Activated CD4-positive, alpha-beta T cell treated with anti-CD3 and anti-CD28 coated beads, Interleukin-2, Interleukin-4, amounts not matched to agents 100 ng/mL and 50 ng/mL, durations not matched to agents 16 hours and 8 hours (primary cell): ENCODE measurements at regions not wholly inside any gene's neighbourhood (a gene's known extent, or its start where the extent isn't known, plus 50 kb on each side); places are given as distances from the start of the nearest gene placed in this dataset.
"Not testable (repeated sequence)": the region's sequence is repeated elsewhere in the genome, so short reads cannot be mapped to it uniquely, and the experiment has no call there.

Experiments used
- DNase-seq: peaks from one replicate; pipeline ENCODE4 v3.0.0-alpha.2; 2020; ENCODE audit warnings: low spot score

DNA sequence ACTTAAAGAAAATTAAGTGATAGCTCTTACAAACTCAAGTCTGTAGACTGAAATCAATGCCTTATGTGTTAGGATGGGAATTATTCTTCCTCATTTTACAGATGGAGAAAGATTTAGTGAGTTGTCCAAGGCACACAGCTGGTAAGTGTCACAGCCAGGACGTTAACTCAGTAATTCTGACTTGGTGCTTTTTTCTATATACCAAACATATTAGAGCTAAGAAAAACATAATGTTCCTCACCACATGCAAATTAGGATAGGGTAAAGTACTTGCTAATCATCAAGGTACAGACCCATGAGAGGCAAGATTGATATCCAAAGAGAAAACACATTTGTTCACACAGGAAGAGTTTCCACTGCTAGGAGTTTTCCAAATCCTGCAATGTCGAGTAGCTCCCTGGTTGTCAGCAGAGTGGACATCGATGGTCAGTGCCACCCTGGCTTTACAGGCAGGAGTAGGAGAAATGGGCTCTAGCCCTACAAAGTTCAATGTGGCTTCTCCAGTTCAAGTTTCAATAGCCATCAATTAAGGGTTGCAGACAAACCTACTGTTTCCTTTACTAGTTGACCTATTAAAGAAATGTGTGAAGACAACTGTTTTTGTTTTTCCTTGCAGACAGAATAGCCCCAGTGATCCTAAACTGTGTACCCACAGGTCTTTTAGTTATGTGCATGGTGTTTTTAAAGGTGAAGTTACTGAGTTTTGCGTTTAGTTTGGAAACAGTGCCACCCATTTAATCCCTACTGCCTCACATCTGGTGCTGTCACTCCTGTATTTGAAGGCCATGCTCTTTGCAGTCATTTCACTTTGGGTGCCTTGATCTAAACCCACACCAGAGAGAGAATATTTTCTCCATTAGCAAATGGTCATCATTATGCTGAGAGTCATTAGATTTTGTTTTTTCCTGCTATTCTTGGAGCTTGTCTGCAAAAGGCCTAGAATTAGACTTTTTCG is 460.8 kb upstream of the SMARCA2 start:
- DNase-seq = no peak

DNA sequence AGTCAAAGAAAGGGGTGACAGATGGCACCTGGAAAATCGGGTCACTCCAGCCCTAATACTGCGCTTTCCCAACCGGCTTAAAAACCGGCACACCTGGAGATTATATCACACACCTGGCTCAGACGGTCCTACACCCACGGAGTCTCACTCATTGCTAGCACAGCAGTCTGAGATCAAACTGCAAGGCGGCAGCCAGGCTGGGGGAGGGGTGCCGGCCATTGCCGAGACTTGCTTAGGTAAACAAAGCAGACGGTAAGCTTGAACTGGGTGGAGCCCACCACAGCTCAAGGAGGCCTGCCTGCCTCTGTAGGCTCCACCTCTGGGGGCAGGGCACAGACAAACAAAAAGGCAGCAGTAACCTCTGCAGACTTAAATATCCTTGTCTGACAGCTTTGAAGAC is 456.5 kb upstream of the SMARCA2 start:
- not testable (repeated sequence) for DNase-seq

DNA sequence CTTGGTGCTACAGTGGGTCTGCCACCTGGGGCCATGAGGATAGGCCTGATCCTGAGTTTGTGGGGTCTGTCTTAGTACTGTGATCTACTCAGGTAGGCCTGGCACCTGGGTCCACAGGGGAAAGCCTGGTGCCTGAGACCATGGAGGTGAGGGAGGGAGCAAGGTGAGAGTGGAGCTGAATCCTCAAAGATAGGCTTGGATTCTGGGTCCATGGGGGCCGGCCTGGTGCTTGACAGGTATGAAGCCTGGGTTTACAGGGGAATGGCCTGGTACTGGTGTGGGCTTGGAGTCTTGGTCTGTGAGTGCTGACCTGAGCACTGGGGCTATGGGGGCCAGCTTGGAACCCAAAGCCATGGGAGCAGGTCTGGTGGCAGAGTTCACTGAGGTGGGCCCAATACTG is 439.2 kb upstream of the SMARCA2 start:
- DNase-seq = no peak

DNA sequence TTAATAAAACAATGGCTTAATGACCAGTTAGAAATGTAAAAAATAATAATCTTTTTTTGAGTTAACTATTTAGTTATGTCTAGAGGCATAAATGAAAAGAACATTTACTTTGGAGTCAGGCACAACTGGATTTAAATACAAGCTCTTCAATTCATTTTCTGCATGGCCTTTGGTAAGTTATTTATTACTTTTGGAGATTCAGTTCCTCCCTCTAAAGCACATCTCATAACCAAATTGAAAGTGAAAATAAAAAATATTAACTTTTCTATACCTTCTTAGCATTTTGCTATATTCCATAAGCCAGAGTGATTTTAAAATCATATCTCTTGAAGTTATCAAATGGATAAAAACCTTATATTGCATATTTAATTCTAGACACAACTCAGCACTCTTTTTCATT is 434.9 kb upstream of the SMARCA2 start:
- no peak for DNase-seq

DNA sequence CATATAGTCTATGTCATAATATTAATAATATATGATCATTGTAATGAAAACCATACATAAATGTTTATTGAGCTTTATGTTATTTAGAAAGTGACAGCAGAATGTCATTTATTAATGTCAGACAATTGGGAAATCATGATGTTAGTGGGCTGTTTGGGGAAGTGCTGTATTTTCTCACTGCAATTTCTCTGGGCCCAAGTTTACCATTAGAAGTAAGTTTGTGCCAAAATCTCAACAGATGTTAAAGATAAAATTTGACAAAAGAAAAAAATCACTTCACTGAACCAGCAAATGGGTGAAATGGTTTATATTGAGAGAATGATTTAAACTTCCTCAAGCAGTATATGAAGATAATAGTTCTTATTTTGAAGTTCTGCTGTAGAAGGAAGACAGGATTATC is 433.2 kb upstream of the SMARCA2 start:
- DNase-seq = no peak

DNA sequence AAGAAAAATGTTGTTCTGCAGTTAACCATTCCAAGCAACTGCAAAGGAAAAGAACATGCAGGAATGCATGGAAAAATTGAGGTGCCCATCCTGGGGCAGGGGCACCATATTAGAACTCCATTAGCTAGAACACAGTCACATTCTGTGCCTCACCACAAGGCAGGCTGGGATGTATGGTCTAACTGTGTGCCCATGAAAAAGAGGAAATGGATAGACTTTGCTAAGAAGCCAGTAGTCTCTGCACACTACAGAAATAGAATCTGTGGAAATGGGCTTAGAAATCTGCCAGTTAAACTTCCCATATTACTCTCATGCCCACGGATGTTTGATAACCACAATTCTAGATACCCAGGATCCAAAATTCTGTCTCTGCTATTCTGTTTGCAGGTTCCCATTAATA is 423.8 kb upstream of the SMARCA2 start:
- DNase-seq = no peak

DNA sequence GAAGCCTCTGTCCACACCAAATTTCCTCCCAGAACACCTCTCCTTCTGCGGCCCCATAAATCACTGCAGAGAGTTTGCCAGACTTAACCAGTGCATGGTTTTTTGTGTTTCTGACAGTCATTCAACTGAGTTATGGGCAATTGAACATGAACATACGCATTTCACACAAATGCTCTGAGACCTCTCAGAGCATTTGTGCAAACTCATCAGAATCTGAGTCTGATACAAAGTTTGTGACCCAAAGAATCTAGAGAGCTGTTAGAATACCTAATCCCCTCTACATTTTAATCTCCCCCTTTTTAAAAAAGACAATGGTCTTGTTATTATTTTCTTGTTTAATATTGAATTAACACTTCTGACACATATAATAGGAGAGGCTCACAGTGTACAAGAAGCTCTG is 416.9 kb upstream of the SMARCA2 start:
- DNase-seq = no peak

DNA sequence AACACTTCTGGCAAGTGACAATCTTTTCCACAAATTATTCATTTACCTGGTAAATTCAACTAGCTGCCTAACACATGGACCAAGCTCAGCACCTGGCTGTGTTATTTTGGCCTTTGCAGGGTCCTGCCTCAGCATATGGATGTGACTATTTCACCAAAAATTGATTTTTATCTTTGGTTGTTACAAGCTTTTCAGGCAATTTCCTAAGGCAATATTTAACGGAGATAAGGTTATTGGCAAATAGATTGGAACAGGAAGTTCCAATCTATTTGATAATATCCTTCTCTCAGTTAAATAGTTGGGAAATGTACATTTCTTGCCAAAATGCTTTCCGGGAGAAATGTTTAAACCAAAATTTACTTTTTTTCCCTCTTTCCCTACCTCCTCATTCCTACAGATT is 415.2 kb upstream of the SMARCA2 start:
- no peak for DNase-seq

DNA sequence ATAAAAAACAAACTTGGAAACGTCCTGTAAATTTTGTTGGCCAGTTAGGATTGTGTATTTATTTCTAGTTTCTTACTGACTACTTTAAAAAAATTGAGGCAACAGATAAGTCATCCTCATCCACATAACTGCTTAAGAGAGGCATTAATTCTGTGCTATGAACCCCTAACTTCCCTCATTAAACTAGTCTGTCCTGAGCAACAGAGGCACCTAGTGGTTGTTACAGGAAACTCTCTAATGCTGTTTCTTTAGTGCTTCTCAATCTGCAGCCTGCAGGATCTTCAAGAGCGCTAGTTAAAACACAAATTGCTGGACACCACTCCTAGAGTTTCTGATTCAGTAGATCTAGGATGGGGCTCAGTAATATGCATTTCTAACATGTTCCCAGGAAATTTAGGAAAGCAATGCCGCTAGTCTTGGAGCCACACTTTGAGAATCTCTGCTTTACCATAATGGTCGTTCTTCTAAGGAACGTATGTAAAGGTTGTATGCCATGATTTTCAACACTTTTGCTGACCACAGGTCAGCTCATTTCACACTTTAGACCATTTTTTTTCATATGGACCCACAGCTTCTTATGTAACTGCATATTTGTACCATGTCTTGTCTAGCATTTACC is 410.1 kb upstream of the SMARCA2 start:
- DNase-seq = peak; percentile 47

DNA sequence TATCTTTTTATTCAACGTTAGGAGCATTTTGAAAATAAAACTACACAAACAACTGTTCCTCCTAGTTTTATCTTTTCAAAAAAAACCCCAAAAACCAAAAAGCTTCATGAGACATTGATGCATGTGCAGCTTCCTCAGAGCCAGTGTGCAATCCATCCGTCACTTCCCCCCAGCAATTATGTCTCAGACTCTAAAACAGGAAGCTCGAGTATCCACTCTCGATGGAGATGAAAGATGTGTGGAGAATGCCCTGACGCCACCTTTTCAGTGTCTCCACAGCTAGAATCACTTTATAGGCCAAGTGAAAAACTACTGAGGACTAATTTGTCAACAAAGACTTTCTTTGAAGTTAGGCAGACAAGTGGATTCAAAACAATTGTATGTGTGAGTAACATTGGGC is 408.9 kb upstream of the SMARCA2 start:
- DNase-seq = no peak

DNA sequence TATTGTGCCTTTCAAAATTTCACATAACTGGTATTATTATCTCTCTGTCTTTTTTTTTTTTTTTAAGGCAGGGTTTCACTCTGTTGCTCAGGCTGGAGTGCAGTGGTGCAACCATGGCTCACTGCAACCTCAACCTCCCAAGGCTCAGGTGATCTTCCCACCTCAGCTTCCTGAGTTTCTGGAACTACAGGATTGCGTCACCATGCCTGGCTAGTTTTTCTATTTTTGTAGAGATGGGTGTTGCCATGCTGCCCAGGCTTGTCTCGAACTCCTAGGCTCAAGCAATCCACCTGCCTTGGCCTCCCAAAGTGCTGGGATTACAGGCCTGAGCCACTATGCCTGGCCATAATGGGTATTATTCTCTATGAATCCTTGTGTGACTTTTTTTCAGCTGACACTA is 402.3 kb upstream of the SMARCA2 start:
- DNase-seq = no peak

DNA sequence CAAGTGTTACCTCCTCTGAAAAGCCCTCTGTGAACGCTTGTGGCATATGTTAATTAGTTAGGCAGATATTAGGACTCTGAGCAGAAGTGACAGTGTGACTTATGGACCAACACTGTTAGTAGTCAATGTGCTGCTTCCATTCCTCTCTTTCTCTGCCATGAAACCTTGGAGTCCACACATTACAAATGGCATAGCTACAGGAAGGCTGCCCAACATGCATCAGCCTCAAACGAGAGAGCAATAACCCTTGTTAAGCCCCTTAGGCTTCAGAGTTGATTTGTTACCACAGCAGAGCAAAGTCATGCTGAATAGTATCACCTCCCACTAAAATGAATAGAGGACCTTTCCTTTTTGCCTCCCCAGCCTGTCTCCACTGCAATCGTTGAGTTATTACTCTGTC is 397.7 kb upstream of the SMARCA2 start:
- no peak for DNase-seq

DNA sequence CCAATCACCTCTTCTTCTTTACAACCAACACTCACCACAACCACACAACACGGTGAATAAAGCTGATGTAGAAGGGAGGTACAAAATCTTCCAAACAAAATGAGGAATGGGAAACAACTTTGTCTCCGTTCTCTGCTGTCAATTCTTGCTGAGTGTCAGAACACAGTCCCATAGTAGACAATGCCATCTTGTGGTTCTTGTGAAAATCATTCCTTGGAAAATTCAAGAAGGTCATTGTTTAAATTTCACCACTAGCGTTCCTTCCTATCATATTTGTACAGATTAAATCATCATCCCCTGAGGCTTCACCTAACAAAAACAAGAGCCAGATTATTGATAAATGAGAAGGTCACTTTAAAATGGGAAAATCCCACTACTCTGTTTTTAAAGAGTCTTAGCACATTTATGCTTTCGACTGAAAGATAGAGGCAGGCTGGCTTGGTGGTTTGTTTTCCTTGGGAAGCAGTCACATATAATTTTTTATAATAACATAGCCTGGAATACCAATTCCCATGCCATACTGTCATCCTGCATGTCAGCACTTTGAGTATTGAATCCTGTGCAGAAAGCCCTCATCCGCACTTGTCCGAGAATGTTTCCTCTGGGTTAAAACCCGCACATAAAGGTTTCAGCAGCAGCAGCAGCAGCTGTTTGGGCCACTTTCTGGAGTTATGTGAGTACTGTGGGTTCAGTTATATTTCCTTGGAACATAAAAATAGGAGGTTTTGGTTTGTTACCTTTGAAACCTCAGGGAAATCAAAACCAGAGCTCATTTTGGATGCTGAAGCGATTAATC is 395.0 kb upstream of the SMARCA2 start:
- no peak for DNase-seq

DNA sequence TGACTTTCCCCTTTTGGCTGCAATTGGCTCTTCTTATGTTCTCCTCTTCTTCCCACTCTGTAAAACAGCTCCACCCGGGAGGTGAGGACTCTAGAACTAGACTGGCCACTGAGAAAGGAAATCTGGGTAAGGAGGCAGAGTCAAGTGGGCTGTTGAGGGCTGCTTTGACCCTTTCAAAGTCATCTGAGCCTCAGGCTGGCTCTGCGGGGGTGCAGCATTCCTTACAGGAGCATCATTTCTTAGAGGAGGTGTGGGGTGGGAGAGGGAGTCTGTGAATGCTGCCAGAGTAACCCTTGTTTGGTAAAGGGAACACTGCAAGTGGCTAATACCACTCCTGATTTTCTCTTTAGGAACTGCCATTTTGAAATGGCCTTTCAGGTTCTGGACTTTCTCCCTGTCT is 377.7 kb upstream of the SMARCA2 start:
- no peak for DNase-seq

DNA sequence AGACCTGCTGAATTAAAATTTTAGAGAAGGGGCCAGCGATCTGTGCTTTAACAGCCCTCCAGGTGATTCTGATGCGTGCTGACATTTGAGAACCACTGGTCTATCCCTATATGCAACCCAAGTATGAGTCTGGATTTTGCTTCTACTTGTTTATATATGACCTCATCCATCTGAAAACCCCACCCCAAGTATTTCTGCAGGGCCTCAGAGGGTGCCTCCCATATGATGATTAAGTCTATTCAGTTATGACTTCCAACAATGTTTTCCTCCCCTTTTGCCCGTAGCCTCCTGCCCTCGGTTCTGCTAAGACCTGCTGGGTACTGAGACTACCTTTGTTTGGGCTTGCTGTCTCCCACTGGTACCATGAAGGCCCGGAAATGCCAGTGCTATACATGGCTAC is 376.0 kb upstream of the SMARCA2 start:
- no peak for DNase-seq

DNA sequence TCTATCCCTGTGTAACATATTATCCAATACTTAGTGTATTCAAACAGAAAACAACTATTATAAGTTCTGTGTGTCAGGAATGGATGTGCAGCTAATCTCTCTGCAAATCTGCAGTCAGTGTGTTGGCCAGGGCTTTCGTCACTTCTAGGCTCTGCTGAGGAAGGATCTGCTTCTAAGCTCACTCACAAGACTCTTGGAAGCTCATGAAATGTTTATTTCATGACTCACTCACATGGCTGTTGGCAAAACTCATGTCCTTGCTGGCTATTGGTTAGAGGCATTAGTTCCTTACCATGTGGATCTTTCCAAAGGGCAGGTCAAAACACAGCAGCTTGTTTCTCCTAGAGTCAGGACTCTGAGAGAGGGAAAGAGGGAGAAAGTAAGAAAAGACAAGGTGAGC is 367.4 kb upstream of the SMARCA2 start:
- no peak for DNase-seq

DNA sequence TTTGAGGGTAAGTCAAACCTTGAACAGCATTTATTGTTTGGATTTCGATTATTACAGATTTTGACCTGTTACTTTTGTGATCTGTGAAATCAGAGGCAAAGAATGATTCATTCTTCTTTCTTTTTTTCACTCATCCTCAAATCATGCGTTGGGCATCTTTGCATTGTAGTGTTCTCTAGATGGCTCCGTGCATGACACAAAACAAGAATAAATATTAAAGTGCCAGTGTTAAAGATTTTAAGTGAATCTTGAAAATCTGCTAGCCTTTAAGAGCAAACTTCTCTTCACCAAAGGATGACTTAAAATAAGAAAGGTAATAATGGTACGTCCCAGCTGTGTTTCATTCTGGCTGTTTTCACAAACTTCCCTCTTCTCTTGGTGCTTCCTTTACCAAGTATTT is 361.9 kb upstream of the SMARCA2 start:
- peak; percentile 20 for DNase-seq

DNA sequence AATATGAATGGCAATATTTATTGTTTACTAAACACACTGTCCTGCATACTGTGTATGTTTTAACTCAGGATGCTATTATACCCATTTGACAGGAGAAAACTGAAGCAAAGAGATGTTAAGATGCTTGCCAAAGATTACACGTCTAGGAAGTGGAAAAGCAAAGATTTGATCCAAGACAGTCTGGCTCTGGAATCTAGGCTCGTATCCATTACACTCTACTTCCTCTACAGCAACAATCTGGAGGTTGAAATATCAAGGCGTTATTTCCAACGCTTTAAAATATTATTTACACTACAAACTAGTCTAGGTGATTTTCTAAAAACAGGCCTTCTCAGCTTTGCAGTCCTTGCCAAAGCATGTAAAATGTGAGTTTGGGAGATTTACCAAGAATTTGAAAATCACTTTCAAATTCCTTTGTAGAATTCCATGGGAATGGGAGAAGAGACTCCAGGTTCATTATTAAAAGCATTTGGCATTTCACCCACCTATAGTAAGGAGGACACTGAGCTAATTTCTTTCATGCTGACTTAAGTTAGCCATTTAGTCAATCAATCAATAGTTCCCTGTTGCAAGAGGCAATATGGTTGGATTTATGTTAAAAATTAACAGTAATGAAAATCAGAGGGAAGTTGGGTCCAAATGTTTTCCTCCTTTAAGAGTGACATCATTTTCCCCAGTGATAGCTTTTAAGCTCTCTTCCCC is 356.3 kb upstream of the SMARCA2 start:
- DNase-seq = no peak

DNA sequence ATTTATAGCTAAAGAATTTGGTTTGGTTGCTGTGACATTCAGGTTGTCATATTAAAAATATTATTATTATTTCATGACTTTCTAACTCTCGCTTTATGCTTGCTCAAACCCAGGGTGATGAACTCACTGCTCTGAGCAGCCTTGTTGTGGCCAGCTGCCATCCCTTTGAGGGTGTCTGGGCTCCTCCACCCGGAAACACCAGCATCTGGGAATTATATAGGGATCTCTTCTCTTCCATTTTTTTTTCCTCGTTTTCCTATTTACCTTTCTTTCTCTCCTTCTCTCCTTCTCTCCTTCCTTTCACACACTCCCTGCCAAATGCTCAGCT is 355.8 kb upstream of the SMARCA2 start:
- DNase-seq = no peak

DNA sequence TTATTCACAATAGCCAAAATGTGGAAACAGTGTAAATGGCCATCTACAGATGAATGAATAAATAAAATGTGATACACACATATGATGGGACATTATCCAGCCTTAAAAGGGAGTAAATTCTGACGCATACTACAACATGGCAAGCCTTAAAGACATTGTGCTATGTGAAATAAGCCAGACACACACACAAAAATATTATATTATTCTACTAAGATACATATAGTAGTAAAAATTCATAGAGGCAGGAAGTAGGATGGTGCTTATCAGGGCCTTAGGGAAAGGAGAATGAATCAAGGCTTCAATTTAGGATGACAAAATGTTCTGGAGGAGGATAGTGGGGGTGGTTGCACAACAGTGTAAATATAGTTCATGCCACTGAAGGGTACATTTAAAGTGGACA is 346.7 kb upstream of the SMARCA2 start:
- no peak for DNase-seq

DNA sequence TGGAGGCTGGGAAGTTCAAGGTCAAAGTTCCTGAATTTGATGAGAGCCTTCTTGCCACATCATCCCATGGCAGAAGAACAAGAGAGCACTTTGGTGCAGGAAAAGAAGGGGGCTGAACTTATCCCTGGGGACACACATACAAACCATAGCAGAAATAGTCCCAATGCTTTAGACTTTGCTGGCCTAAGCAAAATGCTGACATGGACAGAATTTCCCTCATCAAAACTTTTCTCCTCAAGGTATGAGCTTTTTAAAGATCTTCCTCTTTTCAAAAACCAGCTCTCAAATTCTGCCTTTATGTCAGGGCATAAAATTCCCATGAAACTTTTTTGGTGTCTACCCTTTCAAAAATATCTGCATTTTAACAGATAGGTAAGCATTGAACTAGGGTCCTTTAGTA is 341.8 kb upstream of the SMARCA2 start:
- DNase-seq = no peak

DNA sequence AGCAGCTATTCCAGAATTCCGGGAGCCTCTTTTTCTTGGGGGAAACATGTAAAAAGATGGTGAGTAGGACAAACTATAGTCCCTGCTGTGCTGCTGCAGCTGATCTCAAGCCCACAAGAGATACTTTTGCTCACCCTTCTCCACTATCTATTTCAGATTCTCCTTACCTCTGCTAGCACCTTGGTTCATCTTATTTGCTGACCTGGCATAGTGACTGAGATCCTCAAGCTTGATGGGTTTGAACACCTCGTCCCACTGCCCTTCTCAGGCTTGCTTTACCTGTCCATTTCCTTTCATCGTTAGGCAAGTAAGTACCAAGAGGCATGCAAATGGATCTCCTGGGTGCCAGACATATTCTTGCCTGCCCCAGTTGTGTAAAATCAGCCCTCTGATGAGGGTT is 338.4 kb upstream of the SMARCA2 start:
- no peak for DNase-seq
